ENCODE measurements at regions not wholly inside any gene's neighbourhood (a gene's known extent, or its start where the extent isn't known, plus 50 kb on each side); places are given as distances from the start of the nearest gene placed in this dataset.

GRCh38 chr3:14295801-14296200 is 106.6 kb upstream of the SLC6A6 start:
- TF ChIP-seq, protein P1, sequence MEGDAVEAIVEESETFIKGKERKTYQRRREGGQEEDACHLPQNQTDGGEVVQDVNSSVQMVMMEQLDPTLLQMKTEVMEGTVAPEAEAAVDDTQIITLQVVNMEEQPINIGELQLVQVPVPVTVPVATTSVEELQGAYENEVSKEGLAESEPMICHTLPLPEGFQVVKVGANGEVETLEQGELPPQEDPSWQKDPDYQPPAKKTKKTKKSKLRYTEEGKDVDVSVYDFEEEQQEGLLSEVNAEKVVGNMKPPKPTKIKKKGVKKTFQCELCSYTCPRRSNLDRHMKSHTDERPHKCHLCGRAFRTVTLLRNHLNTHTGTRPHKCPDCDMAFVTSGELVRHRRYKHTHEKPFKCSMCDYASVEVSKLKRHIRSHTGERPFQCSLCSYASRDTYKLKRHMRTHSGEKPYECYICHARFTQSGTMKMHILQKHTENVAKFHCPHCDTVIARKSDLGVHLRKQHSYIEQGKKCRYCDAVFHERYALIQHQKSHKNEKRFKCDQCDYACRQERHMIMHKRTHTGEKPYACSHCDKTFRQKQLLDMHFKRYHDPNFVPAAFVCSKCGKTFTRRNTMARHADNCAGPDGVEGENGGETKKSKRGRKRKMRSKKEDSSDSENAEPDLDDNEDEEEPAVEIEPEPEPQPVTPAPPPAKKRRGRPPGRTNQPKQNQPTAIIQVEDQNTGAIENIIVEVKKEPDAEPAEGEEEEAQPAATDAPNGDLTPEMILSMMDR (IDR thresholded peaks at IDR 0.05; ENCODE audit: low read length), result no peak
- no peak for TF ChIP-seq EZH2 (IDR thresholded peaks at IDR 0.05; ENCODE audit: borderline replicate concordance, low read length)
